Astrocyte (in vitro differentiated cells and primary cell): ENCODE measurements at regions not wholly inside any gene's neighbourhood (a gene's known extent, or its start where the extent isn't known, plus 50 kb on each side); places are given as distances from the start of the nearest gene placed in this dataset.

ENCODE experiments used
- DNase-seq: peaks from one replicate; pipeline ENCODE4 v3.0.0-alpha.2; 2010; ENCODE audit warnings: low read depth
- FAIRE-seq: peaks from 2 replicates; lab custom pipeline; 2011; peaks lifted over from hg19 to GRCh38; lab: Jason Lieb, UNC
- H2AFZ ChIP-seq: 2 replicates; pipeline ENCODE4 v1.6.0; 2012; ENCODE audit warnings: low read depth, low read length, inconsistent platforms
- H3K27ac ChIP-seq: 2 replicates; pipeline ENCODE4 v1.5.1; 2011; ENCODE audit warnings: low read depth, low read length, inconsistent platforms
- H3K27me3 ChIP-seq: 2 replicates; pipeline ENCODE4 v1.6.0; 2011; ENCODE audit warnings: low read length, inconsistent platforms; ENCODE audit not compliant: insufficient read depth
- H3K36me3 ChIP-seq: 2 replicates; pipeline ENCODE4 v1.5.1; 2011; ENCODE audit warnings: low read length, inconsistent platforms; ENCODE audit not compliant: insufficient read depth
- H3K4me1 ChIP-seq: 2 replicates; pipeline ENCODE4 v1.5.1; 2011; ENCODE audit warnings: low read length, inconsistent platforms; ENCODE audit not compliant: insufficient read depth
- H3K4me2 ChIP-seq: 2 replicates; pipeline ENCODE4 v1.6.0; 2012; ENCODE audit warnings: low read length, inconsistent platforms
- H3K4me3 ChIP-seq: 2 replicates; pipeline ENCODE4 v1.5.1; 2011; ENCODE audit warnings: low read depth, mild to moderate bottlenecking, low read length, inconsistent platforms; ENCODE audit not compliant: insufficient read depth
- H3K79me2 ChIP-seq: 2 replicates; pipeline ENCODE4 v1.6.0; 2012; ENCODE audit warnings: mild to moderate bottlenecking, low read length, inconsistent platforms; ENCODE audit not compliant: insufficient read depth
- H3K9ac ChIP-seq: 2 replicates; pipeline ENCODE4 v1.6.0; 2012; ENCODE audit warnings: mild to moderate bottlenecking, low read length, inconsistent platforms
- H3K9me3 ChIP-seq: 2 replicates; pipeline ENCODE4 v1.5.1; 2012; ENCODE audit warnings: low read depth, mild to moderate bottlenecking, low read length, inconsistent platforms; ENCODE audit not compliant: insufficient read depth
- H4K20me1 ChIP-seq: 2 replicates; pipeline ENCODE4 v1.6.0; 2012; ENCODE audit warnings: low read length, inconsistent platforms; ENCODE audit not compliant: insufficient read depth
- H3K27ac Mint-ChIP-seq: one replicate; pipeline ENCODE4 v1.8.0; 2021; ENCODE audit warnings: mild to moderate bottlenecking, mixed read lengths; ENCODE audit not compliant: unreplicated experiment
- H3K27me3 Mint-ChIP-seq: one replicate; pipeline ENCODE4 v1.8.0; 2021; ENCODE audit warnings: low read depth, mixed read lengths; ENCODE audit not compliant: unreplicated experiment
- H3K36me3 Mint-ChIP-seq: one replicate; pipeline ENCODE4 v1.8.0; 2021; ENCODE audit warnings: low read depth, mixed read lengths; ENCODE audit not compliant: unreplicated experiment
- H3K4me1 Mint-ChIP-seq: one replicate; pipeline ENCODE4 v1.8.0; 2021; ENCODE audit warnings: low read depth, mixed read lengths; ENCODE audit not compliant: unreplicated experiment
- H3K4me3 Mint-ChIP-seq: one replicate; pipeline ENCODE4 v1.8.0; 2021; ENCODE audit warnings: mild to moderate bottlenecking, moderate library complexity, mixed read lengths; ENCODE audit not compliant: unreplicated experiment
- H3K9me3 Mint-ChIP-seq: one replicate; pipeline ENCODE4 v1.8.0; 2021; ENCODE audit warnings: mild to moderate bottlenecking, mixed read lengths; ENCODE audit not compliant: unreplicated experiment
- CTCF ChIP-seq: IDR thresholded peaks from 2 replicates; pipeline ENCODE4 v1.5.1; 2011; ENCODE audit warnings: low read depth, mild to moderate bottlenecking, inconsistent platforms, low read length, moderate library complexity; ENCODE audit not compliant: insufficient read depth
- EZH2 ChIP-seq: IDR thresholded peaks from 2 replicates; pipeline ENCODE4 v1.6.1; 2012; ENCODE audit warnings: mild to moderate bottlenecking, low read length, inconsistent platforms; ENCODE audit not compliant: insufficient read depth

DNA sequence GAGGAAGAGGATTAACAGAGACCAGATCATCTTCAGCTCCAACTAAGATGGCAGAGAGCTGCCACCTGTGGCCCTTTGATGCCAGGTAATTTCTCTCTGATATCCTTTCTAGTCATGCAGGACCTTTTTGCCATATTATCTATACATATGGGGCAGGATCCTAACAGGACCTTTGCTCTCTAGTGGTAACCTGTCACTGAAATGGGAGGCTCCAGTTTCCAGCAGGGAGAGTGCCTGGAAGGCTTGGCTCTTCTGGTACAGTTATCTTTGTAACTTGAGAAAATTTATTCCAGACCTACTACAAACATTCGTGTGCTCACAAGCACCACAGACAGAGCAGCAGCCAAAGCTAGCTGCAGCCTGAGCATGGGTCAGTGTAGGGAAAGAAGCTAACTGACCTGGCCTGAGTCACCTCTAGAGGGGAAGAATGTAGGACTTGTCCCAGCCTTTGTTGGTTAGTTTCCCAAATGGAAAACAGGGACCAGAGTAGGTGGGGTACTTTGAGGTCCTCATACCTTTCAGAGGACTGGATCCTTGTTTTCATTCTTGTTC, 86.5 kb upstream of the MACF1 start:
- Histone ChIP-seq H3K9me3 (no peaks in the 10 kb centered on the region), H3K79me2 (peaks cover 99% of the 10 kb centered on the region), H3K27ac (no peak overlapping the region), H3K36me3 (peaks cover 4% of the 10 kb centered on the region), H3K4me2 (no peak overlapping the region), H4K20me1 (peaks cover 91% of the 10 kb centered on the region), H3K27me3 (no peaks in the 10 kb centered on the region), H3K9ac (no peak overlapping the region), H3K4me3 (no peak overlapping the region), H2AFZ (no peak overlapping the region), H3K4me1 (peaks cover 26% of the 10 kb centered on the region)
- Mint-ChIP-seq H3K4me1 (peaks cover 26% of the 10 kb centered on the region), H3K36me3 (peaks cover 10% of the 10 kb centered on the region), H3K27ac (peak overlapping the region; percentile 36), H3K27me3 (no peaks in the 10 kb centered on the region), H3K9me3 (no peaks in the 10 kb centered on the region), H3K4me3 (peak overlapping the region; percentile 40)
- no peak for DNase-seq
- FAIRE-seq = no peak
- no peak for TF ChIP-seq CTCF
- TF ChIP-seq EZH2 = no peak

DNA sequence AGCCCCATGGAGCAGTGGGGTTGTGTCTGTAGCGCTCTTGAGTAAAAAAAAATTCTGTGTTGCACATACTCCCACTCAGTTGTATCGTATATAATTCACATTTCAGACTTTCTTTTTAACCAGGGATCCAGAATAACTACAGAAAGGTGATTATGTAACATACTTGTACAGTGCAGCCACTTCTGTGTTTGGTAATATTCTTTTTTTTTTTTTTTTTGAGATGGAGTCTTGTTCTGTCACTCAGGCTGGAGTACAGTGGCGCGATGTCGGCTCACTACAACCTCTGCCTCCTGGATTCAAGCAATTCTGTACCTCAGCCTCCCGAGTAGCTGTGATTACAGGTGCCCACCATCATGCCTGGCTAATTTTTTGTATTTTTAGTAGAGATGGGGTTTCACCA, 82.4 kb upstream of the MACF1 start:
- H3K27ac Mint-ChIP-seq = no peak overlapping the region
- H3K79me2 ChIP-seq = peaks cover 95% of the 10 kb centered on the region
- peaks cover 6% of the 10 kb centered on the region for H3K4me1 ChIP-seq
- H3K36me3 Mint-ChIP-seq = peaks cover 9% of the 10 kb centered on the region
- peaks cover 31% of the 10 kb centered on the region for H3K4me1 Mint-ChIP-seq
- no peaks in the 10 kb centered on the region for H3K27me3 Mint-ChIP-seq
- H3K4me2 ChIP-seq = no peak overlapping the region
- peaks cover 6% of the 10 kb centered on the region for H3K36me3 ChIP-seq
- H3K4me3 ChIP-seq = no peak overlapping the region
- H3K9ac ChIP-seq = no peak overlapping the region
- no peak overlapping the region for H2AFZ ChIP-seq
- FAIRE-seq = no peak
- H4K20me1 ChIP-seq = peaks cover 81% of the 10 kb centered on the region
- no peak overlapping the region for H3K27ac ChIP-seq
- H3K4me3 Mint-ChIP-seq = no peak overlapping the region
- TF ChIP-seq CTCF (no peak), EZH2 (no peak)
- no peaks in the 10 kb centered on the region for H3K27me3 ChIP-seq
- no peak for DNase-seq
- H3K9me3 ChIP-seq = no peaks in the 10 kb centered on the region
- no peaks in the 10 kb centered on the region for H3K9me3 Mint-ChIP-seq

- peaks cover 78% of the 10 kb centered on the region for H4K20me1 ChIP-seq
- FAIRE-seq = no peak
- no peak for DNase-seq
These were observed 80.2 kb upstream of the MACF1 start for GRCh38 chr1:39124282-39124681.

More at GRCh38 chr1:39124282-39124681, 80.2 kb upstream of the MACF1 start:
- no peaks in the 10 kb centered on the region for H3K9me3 ChIP-seq
- no peak overlapping the region for H3K27ac ChIP-seq
- H3K27me3 ChIP-seq = no peaks in the 10 kb centered on the region
- no peak overlapping the region for H3K4me3 ChIP-seq
- no peaks in the 10 kb centered on the region for H3K4me1 ChIP-seq
- H3K4me3 Mint-ChIP-seq = no peak overlapping the region
- peaks cover 9% of the 10 kb centered on the region for H3K36me3 Mint-ChIP-seq
- TF ChIP-seq EZH2 = no peak
- no peak for TF ChIP-seq CTCF
- H3K36me3 ChIP-seq = peaks cover 6% of the 10 kb centered on the region
- H3K4me1 Mint-ChIP-seq = peaks cover 29% of the 10 kb centered on the region
- no peak overlapping the region for H2AFZ ChIP-seq
- no peak overlapping the region for H3K9ac ChIP-seq
- H3K9me3 Mint-ChIP-seq = no peaks in the 10 kb centered on the region
- no peaks in the 10 kb centered on the region for H3K27me3 Mint-ChIP-seq
- H3K79me2 ChIP-seq = peaks cover 93% of the 10 kb centered on the region
- H3K27ac Mint-ChIP-seq = peak overlapping the region; percentile 34
- no peak overlapping the region for H3K4me2 ChIP-seq
